ENCODE measurements at regions not wholly inside any gene's neighbourhood (a gene's known extent, or its start where the extent isn't known, plus 50 kb on each side); places are given as distances from the start of the nearest gene placed in this dataset.

GRCh38 chr1:175894581-175894980, 151.2 kb upstream of the TNR start:
- Histone ChIP-seq H3K4me1 (ENCODE audit: control insufficient read depth in 1 of 2, insufficient read depth in 2 of 2, low read length in 2 of 2) (no peaks in the 10 kb centered on the region), H2AFZ (ENCODE audit: low read depth, low read length, poor library complexity, severe bottlenecking) (no peak overlapping the region), H3K9me3 (ENCODE audit: control insufficient read depth in 1 of 2, insufficient read depth in 1 of 2, low read depth in 1 of 2, low read length in 2 of 2) (no peaks in the 10 kb centered on the region), H3K4me2 (ENCODE audit: low read length) (no peak overlapping the region), H3K27me3 (ENCODE audit: insufficient read depth, low read length) (no peaks in the 10 kb centered on the region), H3K9me2 (ENCODE audit: insufficient read depth) (peaks cover 3% of the 10 kb centered on the region; the same call in 1 of the 2 replicates), H3K79me2 (ENCODE audit: insufficient read depth, low read length) (no peaks in the 10 kb centered on the region), H3K4me3 (replicated peaks in 1 of 2; ENCODE audit: low read depth in 1 of 2, low read length in 2 of 2) (no peak overlapping the region), H3K27ac (ENCODE audit: low read depth, low read length) (no peak overlapping the region), H3K36me3 (ENCODE audit: control insufficient read depth in 1 of 2, insufficient read depth in 2 of 2, low read length in 2 of 2) (no peaks in the 10 kb centered on the region), H4K20me1 (ENCODE audit: insufficient read depth) (no peaks in the 10 kb centered on the region), H3K9ac (ENCODE audit: low read length) (no peak overlapping the region)
- ATAC-seq: no peak
- TF ChIP-seq CTCF (IDR thresholded peaks at IDR 0.05 in 2 of 3, conservative IDR thresholded peaks at IDR 0.05 in 1 of 3; ENCODE audit: borderline replicate concordance in 1 of 3, insufficient read depth in 1 of 3, low read depth in 2 of 3, low read length in 2 of 3): no peak
- TF ChIP-seq MAX (IDR thresholded peaks at IDR 0.05): no peak
- TF ChIP-seq SIN3A (IDR thresholded peaks at IDR 0.05; ENCODE audit: low read depth): no peak
- TF ChIP-seq SP1 (IDR thresholded peaks at IDR 0.05; ENCODE audit: low read depth): no peak
- no peak for TF ChIP-seq EGR1 (IDR thresholded peaks at IDR 0.05; ENCODE audit: low read depth)
- no peak for TF ChIP-seq CEBPB (IDR thresholded peaks at IDR 0.05; ENCODE audit: low read depth)
- no peak for TF ChIP-seq ATF3 (IDR thresholded peaks at IDR 0.05)
- no peak for TF ChIP-seq POLR2A (IDR thresholded peaks at IDR 0.05; ENCODE audit: borderline replicate concordance, extremely low read depth, insufficient read depth, insufficient read length)
- no peak for TF ChIP-seq FOSL1 (IDR thresholded peaks at IDR 0.05; ENCODE audit: low read depth)
- TF ChIP-seq ZBTB33 (IDR thresholded peaks at IDR 0.05; ENCODE audit: extremely low read depth, insufficient replicate concordance, low read length): no peak
- no peak for TF ChIP-seq EZH2phosphoT487 (IDR thresholded peaks at IDR 0.05; ENCODE audit: borderline replicate concordance)
- TF ChIP-seq CBX3 (IDR thresholded peaks at IDR 0.05; ENCODE audit: low read depth): no peak
- POLR2A ChIA-PET: no interaction called here
- no peak for DNase-seq (ENCODE audit: low read depth, low spot score)
- RAD21 ChIA-PET (ENCODE audit: low non-redundant PET in 1 of 2, low total read pairs in 2 of 2, uncharacterized antibody in 2 of 2, unreplicated experiment in 2 of 2): no interaction called here
- intact Hi-C loops (cut with micrococcal nuclease): no loop called here
- CTCF ChIA-PET: no interaction called here
- BruUV-seq (replicated peaks): no TSS peak
